H1 (cell line): ENCODE measurements at regions not wholly inside any gene's neighbourhood (a gene's known extent, or its start where the extent isn't known, plus 50 kb on each side); places are given as distances from the start of the nearest gene placed in this dataset.

Source experiments
- CHD7 ChIP-seq: fragments of 300-600 bp; sonication (generic); IDR thresholded peaks from 2 replicates; pipeline ENCODE4 v1.7.1; 2012; ENCODE audit warnings: low read length, moderate library complexity, mild to moderate bottlenecking, inconsistent platforms; ENCODE audit not compliant: insufficient replicate concordance
- CTBP2 ChIP-seq: IDR thresholded peaks from 2 replicates; pipeline ENCODE4 v1.7.0; 2011; ENCODE audit warnings: borderline replicate concordance, mild to moderate bottlenecking, moderate library complexity, mixed read lengths, low read length; ENCODE audit not compliant: insufficient read depth, insufficient read length
- EGR1 ChIP-seq: IDR thresholded peaks from 2 replicates; pipeline ENCODE4 v1.6.1; 2011; ENCODE audit warnings: low read depth, low read length, borderline replicate concordance
- EZH2 ChIP-seq: fragments of 200-600 bp; sonication (generic); IDR thresholded peaks from 2 replicates; pipeline ENCODE4 v1.7.1; 2012; ENCODE audit warnings: low read depth, mild to moderate bottlenecking, moderate library complexity, low read length, inconsistent platforms; ENCODE audit not compliant: severe bottlenecking
- KDM4A ChIP-seq: IDR thresholded peaks from one replicate; pipeline ENCODE4 v1.7.1; 2012; ENCODE audit warnings: low read depth, mild to moderate bottlenecking, moderate library complexity, low read length, inconsistent platforms; ENCODE audit not compliant: severe bottlenecking
- PHF8 ChIP-seq: fragments of 200-600 bp; sonication (generic); conservative IDR thresholded peaks from 2 replicates; pipeline ENCODE4 v1.7.1; 2012; ENCODE audit warnings: low read depth, mild to moderate bottlenecking, inconsistent platforms, low read length, moderate library complexity
- POLR2A ChIP-seq, 2 experiments: IDR thresholded peaks; 1 replicate in 1 of 2; 2 replicates in 1 of 2; pipeline ENCODE4 v1.6.1; 2011; ENCODE audit warnings: low read depth in 2 of 2, low read length in 2 of 2, mild to moderate bottlenecking in 2 of 2; ENCODE audit errors: control extremely low read depth in 1 of 2
- RAD21 ChIP-seq, 2 experiments: IDR thresholded peaks in 1 of 2; conservative IDR thresholded peaks in 1 of 2; 2 replicates each; pipeline ENCODE4 v1.6.1; 2011; ENCODE audit warnings: low read depth in 2 of 2, low read length in 2 of 2, improper control_type of control experiment in 1 of 2, inconsistent platforms in 1 of 2, mild to moderate bottlenecking in 1 of 2, moderate library complexity in 1 of 2
- RBBP5 ChIP-seq: IDR thresholded peaks from 2 replicates; pipeline ENCODE4 v1.7.1; 2012; ENCODE audit warnings: low read depth, mild to moderate bottlenecking, inconsistent platforms, low read length, moderate library complexity, borderline replicate concordance
- SIRT6 ChIP-seq: IDR thresholded peaks from one replicate; pipeline ENCODE4 v1.7.1; 2012; ENCODE audit warnings: low read length, inconsistent platforms
- SP4 ChIP-seq: IDR thresholded peaks from 2 replicates; pipeline ENCODE4 v1.6.1; 2012; ENCODE audit warnings: low read length, inconsistent platforms
- TF ChIP-seq, protein P1 (sequence below): IDR thresholded peaks from 2 replicates; pipeline ENCODE4 v1.6.1; 2011; ENCODE audit warnings: low read depth, mild to moderate bottlenecking, low read length; ENCODE audit not compliant: insufficient read depth

DNA sequence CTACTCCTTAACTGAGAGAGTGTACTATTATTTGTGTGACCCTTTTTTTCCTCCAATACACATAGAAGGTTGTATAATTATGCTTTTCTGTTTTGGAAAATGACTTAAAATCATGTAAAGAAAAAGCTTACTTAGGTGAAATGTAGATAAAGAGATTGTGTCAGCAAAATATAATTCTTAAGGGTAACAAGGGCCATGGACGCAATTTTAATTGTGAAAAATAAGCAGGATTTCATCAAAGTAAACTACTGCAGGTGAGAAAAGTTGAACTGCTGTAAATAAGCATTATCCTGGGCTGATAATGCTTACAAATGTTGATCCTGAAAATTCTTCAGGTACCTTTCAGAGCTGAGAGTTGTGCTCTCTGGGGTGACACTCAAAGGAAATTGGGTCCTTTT is 141.5 kb downstream of the RPIA start (continued):
- TF ChIP-seq CHD7 (no peak), CTBP2 (no peak), PHF8 (no peak), POLR2A (IDR thresholded peaks at IDR 0.05; ENCODE audit: control extremely low read depth in 1 of 2, low read depth in 2 of 2, low read length in 2 of 2) (no peak), EGR1 (no peak), RBBP5 (no peak), SIRT6 (no peak), EZH2 (no peak), KDM4A (no peak), RAD21 (IDR thresholded peaks at IDR 0.05 in 1 of 2, conservative IDR thresholded peaks at IDR 0.05 in 1 of 2; ENCODE audit: low read depth in 2 of 2, low read length in 2 of 2) (no peak), SP4 (no peak)
- TF ChIP-seq, protein P1, sequence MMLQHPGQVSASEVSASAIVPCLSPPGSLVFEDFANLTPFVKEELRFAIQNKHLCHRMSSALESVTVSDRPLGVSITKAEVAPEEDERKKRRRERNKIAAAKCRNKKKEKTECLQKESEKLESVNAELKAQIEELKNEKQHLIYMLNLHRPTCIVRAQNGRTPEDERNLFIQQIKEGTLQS: no peak
